ENCODE measurements at regions not wholly inside any gene's neighbourhood (a gene's known extent, or its start where the extent isn't known, plus 50 kb on each side); places are given as distances from the start of the nearest gene placed in this dataset.

DNA sequence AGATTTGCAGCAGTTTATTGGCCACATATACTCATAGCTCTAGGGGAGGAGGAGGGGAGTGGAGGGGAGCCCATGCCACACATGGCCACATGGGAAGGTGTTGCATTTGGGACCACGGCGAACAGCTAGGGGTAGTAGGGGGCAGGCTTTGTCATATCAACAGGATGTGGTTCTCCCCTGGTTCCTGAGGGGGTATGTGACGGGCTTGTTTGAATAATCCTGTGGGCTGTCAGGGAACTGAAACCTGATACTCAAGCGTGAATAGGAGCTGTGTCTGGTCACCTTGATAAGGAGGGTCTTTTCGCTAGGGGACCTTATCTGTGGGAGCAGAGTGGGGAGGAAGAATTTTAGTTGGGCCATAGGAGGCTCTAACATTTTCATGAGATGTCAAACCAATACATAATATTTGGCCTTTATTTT lies 264.7 kb downstream of the CTH start:
- POLR2A ChIA-PET: no interaction called here
- Histone ChIP-seq H3K27me3 (replicated peaks in 1 of 2; ENCODE audit: control insufficient read depth in 2 of 2, insufficient read depth in 2 of 2, low read length in 1 of 2) (no peaks in the 10 kb centered on the region), H3K4me3 (no peak overlapping the region), H3K9me3 (replicated peaks; ENCODE audit: control insufficient read depth, insufficient read depth, low read length) (no peaks in the 10 kb centered on the region), H2AFZ (ENCODE audit: control insufficient read depth, low read depth, low read length) (no peak overlapping the region), H3K4me2 (ENCODE audit: control insufficient read depth, insufficient read depth) (no peak overlapping the region; the same call in 1 of the 2 replicates), H3K9ac (ENCODE audit: control insufficient read depth, insufficient read depth, low read length) (no peak overlapping the region), H3K79me2 (ENCODE audit: control insufficient read depth, insufficient read depth, low read length) (no peaks in the 10 kb centered on the region), H3K4me1 (ENCODE audit: control insufficient read depth, insufficient read depth, low read length) (peaks cover 5% of the 10 kb centered on the region; the same call in 1 of the 2 replicates), H3K27ac (ENCODE audit: control insufficient read depth, insufficient read depth) (no peak overlapping the region), H3K36me3 (ENCODE audit: control insufficient read depth in 2 of 2, insufficient read depth in 2 of 2, low read length in 1 of 2) (no peaks in the 10 kb centered on the region), H4K20me1 (ENCODE audit: control insufficient read depth, insufficient read depth) (no peaks in the 10 kb centered on the region)
- CTCF ChIA-PET: interaction anchor here (1.0 to 4.0 kb wide), 3 partner anchors 10 to 374 kb away, joined by 5 to 17 read pairs (median 7); no protein-coding TSS in a partner anchor
- TF ChIP-seq ZNF274 (IDR thresholded peaks at IDR 0.05; ENCODE audit: insufficient read depth, insufficient read length) (no peak), SPI1 (IDR thresholded peaks at IDR 0.05; ENCODE audit: borderline replicate concordance, insufficient read depth, low read depth, low read length) (peak; percentile 60; the same call in 1 of the 2 replicates), CHD4 (IDR thresholded peaks at IDR 0.05) (no peak), RUNX3 (IDR thresholded peaks at IDR 0.05; ENCODE audit: low read length) (peak; percentile 44; the same call in 1 of the 2 replicates), PML (IDR thresholded peaks at IDR 0.05; ENCODE audit: low read length) (no peak), MEF2B (IDR thresholded peaks at IDR 0.05; ENCODE audit: partially characterized antibody, poor library complexity, severe bottlenecking) (peak; percentile 9), GATAD2B (conservative IDR thresholded peaks at IDR 0.05; ENCODE audit: low read depth) (no peak)
- TF ChIP-seq, protein P1, sequence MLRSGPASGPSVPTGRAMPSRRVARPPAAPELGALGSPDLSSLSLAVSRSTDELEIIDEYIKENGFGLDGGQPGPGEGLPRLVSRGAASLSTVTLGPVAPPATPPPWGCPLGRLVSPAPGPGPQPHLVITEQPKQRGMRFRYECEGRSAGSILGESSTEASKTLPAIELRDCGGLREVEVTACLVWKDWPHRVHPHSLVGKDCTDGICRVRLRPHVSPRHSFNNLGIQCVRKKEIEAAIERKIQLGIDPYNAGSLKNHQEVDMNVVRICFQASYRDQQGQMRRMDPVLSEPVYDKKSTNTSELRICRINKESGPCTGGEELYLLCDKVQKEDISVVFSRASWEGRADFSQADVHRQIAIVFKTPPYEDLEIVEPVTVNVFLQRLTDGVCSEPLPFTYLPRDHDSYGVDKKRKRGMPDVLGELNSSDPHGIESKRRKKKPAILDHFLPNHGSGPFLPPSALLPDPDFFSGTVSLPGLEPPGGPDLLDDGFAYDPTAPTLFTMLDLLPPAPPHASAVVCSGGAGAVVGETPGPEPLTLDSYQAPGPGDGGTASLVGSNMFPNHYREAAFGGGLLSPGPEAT (IDR thresholded peaks at IDR 0.05; ENCODE audit: low read depth): no peak
- SMC1A ChIA-PET (ENCODE audit: uncharacterized antibody, unreplicated experiment): interaction anchor here (1.1 kb wide), 1 partner anchor 113 kb away, joined by 3 read pairs; no protein-coding TSS in a partner anchor
- in situ Hi-C loops (cut with MboI) (no loop called here), intact Hi-C loops (cut with micrococcal nuclease; ENCODE audit: unreplicated experiment) (no loop called here)
- ATAC-seq: peak; percentile 80
- DNase-seq (ENCODE audit: low read depth, low spot score): no peak
- RAD21 ChIA-PET (ENCODE audit: unreplicated experiment): interaction anchor here (1.2 kb wide), 1 partner anchor 374 kb away, joined by 3 read pairs; no protein-coding TSS in a partner anchor
- WGBS (ENCODE audit: insufficient coverage, insufficient replicate concordance, low lambda C conversion rate, missing lambda C conversion rate): 4% methylated on average over 5 of the region's 5 CpGs
- BruUV-seq (replicated peaks): no TSS peak
- peak; percentile 49 for FAIRE-seq

All from GM12878 (cell line).